ENCODE measurements at regions not wholly inside any gene's neighbourhood (a gene's known extent, or its start where the extent isn't known, plus 50 kb on each side); places are given as distances from the start of the nearest gene placed in this dataset.

GRCh38 chr7:132009778-132010177, 453.4 kb upstream of the PODXL start:
- TF ChIP-seq CTCF (conservative IDR thresholded peaks at IDR 0.05) (no peak), EZH2 (IDR thresholded peaks at IDR 0.05; ENCODE audit: low read depth) (no peak)
- Histone ChIP-seq H3K9me2 (ENCODE audit: insufficient read depth) (no peaks in the 10 kb centered on the region), H3K27ac (no peak overlapping the region), H3K4me2 (no peak overlapping the region), H3K9me3 (ENCODE audit: insufficient read depth, low read depth) (peaks cover 7% of the 10 kb centered on the region; the same call in 1 of the 2 replicates), H4K20me1 (ENCODE audit: insufficient read depth) (no peaks in the 10 kb centered on the region), H3K4me3 (no peak overlapping the region), H3K27me3 (ENCODE audit: insufficient read depth, low read depth) (no peaks in the 10 kb centered on the region), H3F3A (ENCODE audit: insufficient read depth, low read depth) (no peaks in the 10 kb centered on the region), H3K4me1 (replicated peaks; ENCODE audit: insufficient read depth) (no peaks in the 10 kb centered on the region), H2AFZ (no peak overlapping the region), H3K36me3 (ENCODE audit: low read depth) (no peaks in the 10 kb centered on the region), H3K79me2 (ENCODE audit: low read depth) (no peaks in the 10 kb centered on the region)
- BruUV-seq (replicated peaks): no TSS peak
- DNase-seq: no peak
- CTCF ChIA-PET: interaction anchor here (0.7 kb wide), 1 partner anchor 106 kb away, joined by 4 read pairs; no protein-coding TSS in a partner anchor
- intact Hi-C loops (cut with micrococcal nuclease; ENCODE audit: unreplicated experiment): no loop called here
- POLR2A ChIA-PET (ENCODE audit: unreplicated experiment): no interaction called here

- Histone ChIP-seq H2AFZ (no peak overlapping the region), H3F3A (ENCODE audit: insufficient read depth, low read depth) (no peaks in the 10 kb centered on the region), H3K9me2 (ENCODE audit: insufficient read depth) (no peaks in the 10 kb centered on the region), H3K4me1 (replicated peaks; ENCODE audit: insufficient read depth) (no peaks in the 10 kb centered on the region), H4K20me1 (ENCODE audit: insufficient read depth) (no peaks in the 10 kb centered on the region), H3K27ac (no peak overlapping the region), H3K79me2 (ENCODE audit: low read depth) (no peaks in the 10 kb centered on the region), H3K4me3 (no peak overlapping the region), H3K9me3 (ENCODE audit: insufficient read depth, low read depth) (peaks cover 3% of the 10 kb centered on the region; the same call in 1 of the 2 replicates), H3K4me2 (no peak overlapping the region), H3K27me3 (ENCODE audit: insufficient read depth, low read depth) (0 out of 2 replicates have a peak, but pooled peaks cover 4% of the 10 kb centered on the region), H3K36me3 (ENCODE audit: low read depth) (no peaks in the 10 kb centered on the region)
- DNase-seq: peak in 1 of 2 experiments; percentile 41
- CTCF ChIA-PET: interaction anchor here (0.6 to 1.3 kb wide), 8 partner anchors 9 to 576 kb away, joined by 3 to 6 read pairs (median 3); no protein-coding TSS in a partner anchor
- intact Hi-C loops (cut with micrococcal nuclease; ENCODE audit: unreplicated experiment): no loop called here
- POLR2A ChIA-PET (ENCODE audit: unreplicated experiment): no interaction called here
- TF ChIP-seq CTCF (conservative IDR thresholded peaks at IDR 0.05) (peak; percentile 52; the same call in 1 of the 2 replicates), EZH2 (IDR thresholded peaks at IDR 0.05; ENCODE audit: low read depth) (no peak)
- BruUV-seq (replicated peaks): no TSS peak
Observed at GRCh38 chr7:132004529-132004928, 448.1 kb upstream of the PODXL start.

- CTCF ChIA-PET: interaction anchor here (0.6 kb wide), 1 partner anchor 46 kb away, joined by 5 read pairs; no protein-coding TSS in a partner anchor
- Histone ChIP-seq H3K9me3 (ENCODE audit: insufficient read depth, low read depth) (peaks cover 1% of the 10 kb centered on the region; the same call in 1 of the 2 replicates), H2AFZ (no peak overlapping the region), H3K27ac (no peak overlapping the region), H3K27me3 (ENCODE audit: insufficient read depth, low read depth) (0 out of 2 replicates have a peak, but pooled peaks cover 4% of the 10 kb centered on the region), H3K4me2 (no peak overlapping the region), H4K20me1 (ENCODE audit: insufficient read depth) (no peaks in the 10 kb centered on the region), H3K9me2 (ENCODE audit: insufficient read depth) (no peaks in the 10 kb centered on the region), H3K79me2 (ENCODE audit: low read depth) (no peaks in the 10 kb centered on the region), H3K4me1 (replicated peaks; ENCODE audit: insufficient read depth) (no peaks in the 10 kb centered on the region), H3K4me3 (no peak overlapping the region), H3F3A (ENCODE audit: insufficient read depth, low read depth) (no peaks in the 10 kb centered on the region), H3K36me3 (ENCODE audit: low read depth) (no peaks in the 10 kb centered on the region)
- intact Hi-C loops (cut with micrococcal nuclease; ENCODE audit: unreplicated experiment): no loop called here
- TF ChIP-seq CTCF (conservative IDR thresholded peaks at IDR 0.05): no peak
- TF ChIP-seq EZH2 (IDR thresholded peaks at IDR 0.05; ENCODE audit: low read depth): no peak
- no peak for DNase-seq
- BruUV-seq (replicated peaks): no TSS peak
- POLR2A ChIA-PET (ENCODE audit: unreplicated experiment): no interaction called here
Observed at GRCh38 chr7:132002343-132002968, 446.0 kb upstream of the PODXL start.
